AG04449 (cell line): ENCODE measurements at regions not wholly inside any gene's neighbourhood (a gene's known extent, or its start where the extent isn't known, plus 50 kb on each side); places are given as distances from the start of the nearest gene placed in this dataset.

Experiments
- CTCF ChIA-PET: fragments of 350-600 bp; formaldehyde crosslinking; extraction: SDS; loops from one replicate; lab custom pipeline; 2021; ENCODE audit warnings: antibody characterized with exemption; lab: Yijun Ruan, JAX
- POLR2A ChIA-PET: fragments of 400-600, 350-600 bp; formaldehyde crosslinking; extraction: SDS; loops from one replicate; lab custom pipeline; 2020; ENCODE audit warnings: antibody characterized with exemption, inconsistent platforms; lab: Yijun Ruan, JAX
- DNase-seq: peaks from one replicate; pipeline ENCODE4 v3.0.0-alpha.2; 2010; ENCODE audit warnings: low read depth, low spot score
- H3K4me3 ChIP-seq: 2 replicates; pipeline ENCODE4 v1.5.1; 2011; ENCODE audit warnings: low read depth, mild to moderate bottlenecking, control low read depth, low read length
- TF ChIP-seq, protein P1 (sequence below): IDR thresholded peaks from one replicate; pipeline ENCODE4 v1.5.1; 2011; ENCODE audit warnings: mild to moderate bottlenecking, moderate library complexity, low read length, control low read depth, inconsistent platforms; ENCODE audit not compliant: insufficient read depth; ENCODE audit errors: missing control alignments

DNA sequence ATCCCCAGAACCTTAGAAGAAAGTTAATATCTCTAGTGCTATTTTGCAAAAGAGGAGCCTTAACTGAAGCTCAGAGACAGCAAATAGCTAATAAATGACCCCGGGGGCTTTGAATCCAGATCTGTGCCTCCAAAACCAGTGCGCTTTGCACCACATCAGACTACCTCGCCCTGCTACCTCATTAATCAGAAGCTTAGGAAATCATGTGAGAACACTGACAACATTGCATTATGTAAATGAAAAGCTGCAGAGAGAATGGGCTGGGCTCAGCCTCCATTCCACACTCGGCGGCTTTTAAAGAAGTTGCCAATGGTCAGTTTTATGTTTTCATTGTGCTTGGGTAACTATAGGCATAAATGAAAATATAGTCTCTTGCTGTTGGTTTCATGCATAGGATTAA, 54.0 kb upstream of the STMND1 start:
- no peak overlapping the region for H3K4me3 ChIP-seq
- no peak for DNase-seq
- POLR2A ChIA-PET = no interaction called here
- CTCF ChIA-PET = interaction anchor here (1.4 to 2.0 kb wide), 2 partner anchors 13 to 40 kb away, joined by 3 to 4 read pairs; no protein-coding TSS in a partner anchor
- TF ChIP-seq, protein P1, sequence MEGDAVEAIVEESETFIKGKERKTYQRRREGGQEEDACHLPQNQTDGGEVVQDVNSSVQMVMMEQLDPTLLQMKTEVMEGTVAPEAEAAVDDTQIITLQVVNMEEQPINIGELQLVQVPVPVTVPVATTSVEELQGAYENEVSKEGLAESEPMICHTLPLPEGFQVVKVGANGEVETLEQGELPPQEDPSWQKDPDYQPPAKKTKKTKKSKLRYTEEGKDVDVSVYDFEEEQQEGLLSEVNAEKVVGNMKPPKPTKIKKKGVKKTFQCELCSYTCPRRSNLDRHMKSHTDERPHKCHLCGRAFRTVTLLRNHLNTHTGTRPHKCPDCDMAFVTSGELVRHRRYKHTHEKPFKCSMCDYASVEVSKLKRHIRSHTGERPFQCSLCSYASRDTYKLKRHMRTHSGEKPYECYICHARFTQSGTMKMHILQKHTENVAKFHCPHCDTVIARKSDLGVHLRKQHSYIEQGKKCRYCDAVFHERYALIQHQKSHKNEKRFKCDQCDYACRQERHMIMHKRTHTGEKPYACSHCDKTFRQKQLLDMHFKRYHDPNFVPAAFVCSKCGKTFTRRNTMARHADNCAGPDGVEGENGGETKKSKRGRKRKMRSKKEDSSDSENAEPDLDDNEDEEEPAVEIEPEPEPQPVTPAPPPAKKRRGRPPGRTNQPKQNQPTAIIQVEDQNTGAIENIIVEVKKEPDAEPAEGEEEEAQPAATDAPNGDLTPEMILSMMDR = no peak

DNA sequence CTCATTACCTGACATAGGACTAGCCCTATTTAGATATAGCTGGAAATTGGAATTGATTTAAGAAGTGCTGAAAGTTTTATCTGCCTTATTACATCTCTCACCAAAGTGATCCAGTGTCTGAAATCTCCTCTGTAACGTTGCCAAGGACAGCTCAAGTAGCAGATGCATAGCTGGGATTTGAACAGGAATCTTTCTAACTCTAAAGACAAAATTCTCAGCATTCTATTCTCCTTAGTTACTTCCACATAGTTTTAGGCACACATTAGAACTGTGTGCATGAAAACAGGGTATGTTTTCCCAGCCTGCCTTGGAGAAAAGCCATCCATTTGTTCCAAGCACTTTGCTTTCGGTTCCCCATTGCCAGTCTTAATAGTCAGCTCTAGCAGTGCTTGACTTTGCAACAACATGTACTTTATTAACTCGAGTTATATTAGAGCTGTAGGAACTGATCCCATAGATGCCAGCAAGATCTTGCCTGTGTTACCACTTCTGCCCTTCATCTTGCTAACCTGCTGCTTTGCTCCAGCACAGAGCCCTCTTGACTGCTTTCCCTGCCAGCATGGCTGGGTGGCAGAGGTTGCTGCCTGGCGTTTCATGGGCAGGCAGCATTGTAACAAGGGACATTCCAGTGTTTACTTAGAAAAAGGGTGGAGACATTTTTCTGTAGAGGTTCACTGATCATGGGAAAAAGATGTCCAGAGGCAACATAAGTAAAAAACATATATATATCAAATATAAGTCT, 56.1 kb upstream of the STMND1 start:
- CTCF ChIA-PET = interaction anchor here (1.2 to 1.7 kb wide), 3 partner anchors 9 to 282 kb away, joined by 3 to 6 read pairs (median 4); no protein-coding TSS in a partner anchor

DNA sequence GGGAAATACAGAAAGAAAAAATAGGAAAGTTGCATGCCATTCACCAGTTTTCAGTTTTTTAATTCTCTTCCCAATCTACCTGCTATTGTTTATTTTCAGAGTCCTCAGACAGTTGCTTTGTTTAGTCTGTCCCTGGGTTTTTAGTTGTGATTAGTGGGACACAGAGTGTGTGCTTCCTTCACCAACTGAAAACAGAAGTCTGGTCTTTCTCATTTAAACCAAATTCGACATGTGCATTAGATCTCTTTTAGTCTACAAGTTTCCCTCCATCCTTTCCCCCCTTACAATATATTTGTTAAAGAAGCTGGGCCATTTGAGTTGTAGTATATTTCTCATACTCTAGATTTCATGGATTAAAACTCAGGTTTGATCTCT, 58.7 kb upstream of the STMND1 start:
- TF ChIP-seq, protein P1 = no peak
- no peak overlapping the region for H3K4me3 ChIP-seq
- CTCF ChIA-PET = interaction anchor here (0.6 to 1.5 kb wide), 3 partner anchors 10 to 217 kb away, joined by 3 to 6 read pairs (median 4); no protein-coding TSS in a partner anchor
- DNase-seq = no peak
- POLR2A ChIA-PET = no interaction called here

More for the DNA sequence above, 56.1 kb upstream of the STMND1 start:
- H3K4me3 ChIP-seq = no peak overlapping the region; the same call in 1 of the 2 replicates
- POLR2A ChIA-PET = no interaction called here
- TF ChIP-seq, protein P1 = no peak
- DNase-seq = peak; percentile 88

DNA sequence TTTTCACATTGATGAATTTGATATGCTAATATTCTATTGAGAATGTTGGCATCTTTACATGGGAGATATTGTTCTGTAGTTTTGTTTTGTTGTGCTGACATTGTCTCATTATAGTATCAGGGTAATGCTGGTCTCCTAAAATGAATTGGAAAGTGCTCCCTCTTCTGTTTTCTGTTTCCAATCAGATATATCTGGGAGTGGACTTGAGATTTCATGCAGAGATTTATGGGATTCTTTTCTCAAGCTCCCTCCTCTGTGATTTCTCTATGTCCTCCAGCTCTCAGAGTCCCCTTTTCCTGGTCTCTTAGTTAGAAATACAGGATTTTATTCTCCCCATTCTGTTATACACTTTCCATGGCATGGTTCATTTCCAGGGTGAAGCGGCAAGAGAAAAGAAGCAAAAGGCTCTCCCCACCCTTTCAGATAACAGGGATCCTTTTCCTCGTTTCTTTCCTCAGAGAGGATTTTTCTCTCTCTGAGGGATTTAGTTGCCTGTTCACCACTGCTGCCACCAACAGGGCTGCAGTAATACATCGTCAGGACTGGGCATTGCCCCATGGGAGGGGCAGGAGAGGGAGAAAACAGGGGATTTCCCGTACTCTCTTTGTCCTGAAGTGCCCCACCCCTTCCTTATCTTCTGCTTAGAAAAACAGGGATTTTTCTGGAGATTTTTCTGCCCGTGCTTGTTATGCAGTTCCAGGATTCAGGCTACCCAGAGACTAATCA, 59.3 kb upstream of the STMND1 start:
- no peak overlapping the region for H3K4me3 ChIP-seq
- DNase-seq = no peak
- ChIA-PET POLR2A (no interaction called here), CTCF (interaction anchor here (0.6 to 1.0 kb wide), 2 partner anchors 22 to 216 kb away, joined by 3 to 6 read pairs; no protein-coding TSS in a partner anchor)
- TF ChIP-seq, protein P1 = peak; percentile 30

DNA sequence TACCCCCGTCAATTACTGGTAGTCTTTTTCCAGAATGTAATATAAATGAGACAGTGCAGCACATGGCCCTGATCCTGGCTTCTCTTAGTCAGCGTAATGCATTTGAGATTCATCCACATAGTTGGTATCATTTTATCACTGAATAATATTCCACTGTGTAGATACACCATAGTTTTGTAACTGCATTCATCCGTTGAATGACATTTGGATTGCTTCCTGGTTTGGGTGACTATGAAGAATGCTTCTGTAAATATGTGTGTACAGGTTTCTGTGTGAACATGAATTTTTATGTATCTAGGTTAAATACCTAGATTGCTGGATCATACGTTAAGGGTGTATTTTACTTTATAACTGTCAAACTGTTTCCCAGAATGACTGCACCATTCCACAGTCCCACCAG, 62.6 kb upstream of the STMND1 start:
- TF ChIP-seq, protein P1 = no peak
- CTCF ChIA-PET = no interaction called here
- POLR2A ChIA-PET = no interaction called here
- H3K4me3 ChIP-seq = no peak overlapping the region
- no peak for DNase-seq

DNA sequence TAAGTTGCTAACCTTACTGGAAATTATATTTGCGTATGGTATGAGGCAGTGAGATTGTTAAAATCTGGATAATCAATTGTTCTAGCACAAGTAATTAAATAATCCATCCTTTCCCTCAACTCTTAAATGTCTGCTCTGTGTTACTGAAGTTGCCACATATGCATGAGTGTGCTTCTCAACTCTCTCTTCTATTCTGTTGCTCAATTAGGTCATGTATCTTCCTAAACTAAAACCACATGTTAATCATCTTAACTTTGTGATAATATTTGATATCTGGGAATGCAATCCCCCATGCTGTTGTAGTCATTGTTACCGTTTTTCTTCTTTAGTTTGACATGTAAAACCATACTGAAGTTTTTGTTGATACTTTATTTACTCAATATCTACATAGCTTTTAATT, 63.5 kb upstream of the STMND1 start:
- ChIA-PET POLR2A (no interaction called here), CTCF (no interaction called here)
- H3K4me3 ChIP-seq = no peak overlapping the region
- no peak for DNase-seq
- TF ChIP-seq, protein P1 = no peak
